Tibial nerve (tissue), 4 donors: ENCODE measurements at regions not wholly inside any gene's neighbourhood (a gene's known extent, or its start where the extent isn't known, plus 50 kb on each side); places are given as distances from the start of the nearest gene placed in this dataset.

ENCODE experiments used
- EP300 ChIP-seq, 2 donors: sonication (generic); formaldehyde crosslinking; IDR thresholded peaks; one replicate each; pipeline ENCODE4 v1.6.1; 2017; ENCODE audit warnings: antibody characterized with exemption in 2 of 2, mild to moderate bottlenecking in 1 of 2
- POLR2A ChIP-seq, 2 donors: fragments of 450-650 bp; IDR thresholded peaks; one replicate each; pipeline ENCODE4 v1.6.1; 2017; ENCODE audit warnings: antibody characterized with exemption in 2 of 2, mild to moderate bottlenecking in 2 of 2, moderate library complexity in 2 of 2
- TF ChIP-seq, protein P1 (sequence below), 5 experiments: fragments of 200-600 bp in 3 of 5; fragments of 450-650 bp in 2 of 5; sonication (generic) in 3 of 5; IDR thresholded peaks; one replicate each; pipeline ENCODE4 v1.5.1; 2016 to 2019; ENCODE audit warnings: antibody characterized with exemption in 5 of 5, mild to moderate bottlenecking in 3 of 5, moderate library complexity in 2 of 5

GRCh38 chr21:19566975-19567374 lies 1163.4 kb upstream of the TMPRSS15 start:
- TF ChIP-seq, protein P1, sequence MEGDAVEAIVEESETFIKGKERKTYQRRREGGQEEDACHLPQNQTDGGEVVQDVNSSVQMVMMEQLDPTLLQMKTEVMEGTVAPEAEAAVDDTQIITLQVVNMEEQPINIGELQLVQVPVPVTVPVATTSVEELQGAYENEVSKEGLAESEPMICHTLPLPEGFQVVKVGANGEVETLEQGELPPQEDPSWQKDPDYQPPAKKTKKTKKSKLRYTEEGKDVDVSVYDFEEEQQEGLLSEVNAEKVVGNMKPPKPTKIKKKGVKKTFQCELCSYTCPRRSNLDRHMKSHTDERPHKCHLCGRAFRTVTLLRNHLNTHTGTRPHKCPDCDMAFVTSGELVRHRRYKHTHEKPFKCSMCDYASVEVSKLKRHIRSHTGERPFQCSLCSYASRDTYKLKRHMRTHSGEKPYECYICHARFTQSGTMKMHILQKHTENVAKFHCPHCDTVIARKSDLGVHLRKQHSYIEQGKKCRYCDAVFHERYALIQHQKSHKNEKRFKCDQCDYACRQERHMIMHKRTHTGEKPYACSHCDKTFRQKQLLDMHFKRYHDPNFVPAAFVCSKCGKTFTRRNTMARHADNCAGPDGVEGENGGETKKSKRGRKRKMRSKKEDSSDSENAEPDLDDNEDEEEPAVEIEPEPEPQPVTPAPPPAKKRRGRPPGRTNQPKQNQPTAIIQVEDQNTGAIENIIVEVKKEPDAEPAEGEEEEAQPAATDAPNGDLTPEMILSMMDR (IDR thresholded peaks at IDR 0.05), result no peak
- TF ChIP-seq POLR2A (IDR thresholded peaks at IDR 0.05) (no peak), EP300 (IDR thresholded peaks at IDR 0.05) (no peak)
